NCI-H774 (cell line): ENCODE measurements at regions not wholly inside any gene's neighbourhood (a gene's known extent, or its start where the extent isn't known, plus 50 kb on each side); places are given as distances from the start of the nearest gene placed in this dataset.
"Not testable (repeated sequence)": the region's sequence is repeated elsewhere in the genome, so short reads cannot be mapped to it uniquely, and the experiment has no call there.

Source experiments
- DNase-seq: peaks from one replicate; lab custom pipeline; 2025; lab: John Stamatoyannopoulos, UW

GRCh38 chr13:62194371-62194770 lies 778.7 kb upstream of the PCDH20 start:
- no peak for DNase-seq

DNA sequence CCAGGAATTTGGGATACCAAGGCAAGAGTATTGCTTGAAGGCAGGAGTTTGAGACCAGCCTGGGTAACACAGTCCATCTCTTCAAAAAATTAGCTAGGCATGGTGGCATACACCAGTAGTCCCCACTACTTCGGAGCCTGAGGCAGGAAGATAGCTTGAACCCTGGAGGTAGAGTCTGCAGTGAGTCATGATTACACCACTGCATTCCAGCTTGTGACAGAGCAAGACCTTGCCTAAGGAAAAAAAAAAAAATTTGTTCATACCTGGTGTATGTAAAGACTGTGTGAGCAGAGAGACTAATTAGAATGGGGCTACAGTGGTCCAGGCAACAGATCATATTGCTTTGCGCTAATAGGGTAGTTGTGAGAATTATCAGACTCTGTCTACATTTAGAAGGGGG lies 778.3 kb upstream of the PCDH20 start:
- no peak for DNase-seq

DNA sequence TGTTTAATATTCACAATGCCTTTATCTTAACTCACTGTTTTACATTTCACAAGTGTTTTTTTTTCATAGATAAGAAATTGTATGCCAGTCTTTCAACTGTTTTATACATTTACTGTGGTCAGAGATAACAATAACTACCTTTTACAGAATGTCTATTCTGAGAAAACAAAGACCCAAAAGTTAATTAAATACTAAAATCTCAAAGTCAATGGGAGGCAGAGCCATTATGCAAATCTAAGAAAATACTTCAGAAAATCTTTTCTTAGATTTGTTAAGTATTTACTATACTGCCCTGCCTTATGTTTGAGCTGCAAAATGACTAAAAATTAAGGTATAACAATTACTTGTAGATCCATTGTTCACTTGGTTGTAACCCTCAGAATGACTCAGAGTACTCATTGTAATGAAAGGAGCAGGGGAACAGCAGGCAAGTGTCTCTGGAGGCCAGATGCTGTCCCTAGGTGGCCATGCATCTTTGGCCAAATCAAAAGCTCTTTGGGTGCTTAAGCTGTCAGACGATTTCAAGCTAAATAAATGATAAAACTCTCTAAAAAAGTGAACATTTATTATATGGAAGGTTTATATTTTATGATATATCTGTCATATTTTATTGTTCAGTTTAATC lies 770.1 kb upstream of the PCDH20 start:
- DNase-seq = no peak

GRCh38 chr13:62176051-62176450 lies 760.4 kb upstream of the PCDH20 start:
- no peak for DNase-seq

DNA sequence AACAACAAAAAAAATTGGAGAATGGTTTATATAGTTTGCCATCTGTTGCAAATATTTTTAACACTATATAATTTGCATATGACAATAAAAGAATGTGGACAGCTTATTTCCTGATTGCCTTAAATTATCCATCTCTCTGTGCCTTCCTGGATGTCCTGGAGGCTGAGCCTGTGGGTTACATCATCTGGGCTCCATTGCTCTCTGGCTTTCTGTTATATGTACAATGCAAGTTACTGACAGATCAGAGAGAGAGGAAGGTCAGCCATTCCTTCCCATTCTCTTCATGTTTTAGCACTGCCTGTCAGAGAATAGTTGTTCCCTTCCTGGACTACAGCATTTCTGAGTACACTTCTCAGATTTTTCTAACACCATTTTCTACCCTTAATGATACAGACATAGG lies 758.3 kb upstream of the PCDH20 start:
- DNase-seq = no peak

DNA sequence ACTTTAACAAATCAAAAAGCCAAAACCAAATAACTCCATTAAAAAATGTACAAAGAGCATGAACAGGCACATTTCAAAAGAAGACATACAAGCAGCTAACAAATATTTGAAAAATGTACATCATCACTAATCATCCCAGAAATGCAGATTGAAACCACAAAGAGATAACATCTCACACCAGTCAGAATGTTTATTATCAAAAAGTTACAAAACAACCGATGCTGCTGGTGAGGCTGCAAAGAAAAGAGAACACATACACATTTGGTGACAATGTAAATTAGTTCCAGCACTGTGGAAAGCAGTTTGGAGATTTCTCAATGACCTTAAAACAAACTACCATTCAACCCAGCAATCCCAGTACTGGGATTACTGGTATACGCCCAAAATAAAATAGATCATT lies 756.0 kb upstream of the PCDH20 start:
- no peak for DNase-seq

- no peak for DNase-seq
These were observed 753.2 kb upstream of the PCDH20 start for GRCh38 chr13:62168891-62169290.

- DNase-seq = no peak
These were observed 752.1 kb upstream of the PCDH20 start for GRCh38 chr13:62167650-62168172.

DNA sequence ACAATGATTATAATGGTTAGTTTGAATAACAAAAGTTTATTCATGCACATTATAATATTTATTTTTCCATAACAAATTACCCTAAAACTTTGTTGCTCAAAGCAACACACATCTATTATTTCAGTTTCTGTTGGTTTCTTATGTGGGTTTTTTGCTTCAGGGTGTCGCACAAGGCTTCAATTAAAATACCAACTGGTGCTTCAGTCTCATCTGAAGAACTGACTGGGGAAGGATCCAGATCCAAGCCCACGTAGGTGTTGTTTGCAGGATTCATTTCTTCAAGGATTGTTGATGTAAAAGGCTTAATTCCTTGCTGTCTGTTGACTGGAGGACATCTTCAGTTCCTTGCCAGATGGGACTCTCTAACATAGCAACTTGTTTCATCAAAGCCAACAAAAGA lies 747.2 kb upstream of the PCDH20 start:
- DNase-seq = no peak

GRCh38 chr13:62158520-62158919 lies 742.9 kb upstream of the PCDH20 start:
- DNase-seq = no peak

- not testable (repeated sequence) for DNase-seq
These were observed 736.1 kb upstream of the PCDH20 start for GRCh38 chr13:62151724-62152123.

GRCh38 chr13:62142048-62142447 lies 726.4 kb upstream of the PCDH20 start:
- no peak for DNase-seq

DNA sequence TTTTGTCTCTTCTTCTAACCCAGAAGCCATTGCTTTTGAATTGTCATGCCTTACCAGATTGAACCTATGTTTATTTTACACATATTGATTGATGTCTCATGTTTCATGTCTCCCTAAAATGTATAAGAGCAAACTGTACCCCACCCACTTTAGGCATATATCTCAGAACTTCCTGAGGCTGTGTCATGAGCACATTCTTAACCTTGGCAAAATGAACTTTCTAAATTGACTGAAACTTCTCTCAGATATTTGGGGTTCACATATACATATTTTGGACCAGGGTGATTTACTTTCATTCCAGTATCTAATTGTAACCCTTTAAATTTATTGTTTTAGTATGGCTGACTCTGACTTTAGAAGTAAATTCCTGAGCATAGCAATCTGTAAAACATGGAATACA lies 723.9 kb upstream of the PCDH20 start:
- no peak for DNase-seq

DNA sequence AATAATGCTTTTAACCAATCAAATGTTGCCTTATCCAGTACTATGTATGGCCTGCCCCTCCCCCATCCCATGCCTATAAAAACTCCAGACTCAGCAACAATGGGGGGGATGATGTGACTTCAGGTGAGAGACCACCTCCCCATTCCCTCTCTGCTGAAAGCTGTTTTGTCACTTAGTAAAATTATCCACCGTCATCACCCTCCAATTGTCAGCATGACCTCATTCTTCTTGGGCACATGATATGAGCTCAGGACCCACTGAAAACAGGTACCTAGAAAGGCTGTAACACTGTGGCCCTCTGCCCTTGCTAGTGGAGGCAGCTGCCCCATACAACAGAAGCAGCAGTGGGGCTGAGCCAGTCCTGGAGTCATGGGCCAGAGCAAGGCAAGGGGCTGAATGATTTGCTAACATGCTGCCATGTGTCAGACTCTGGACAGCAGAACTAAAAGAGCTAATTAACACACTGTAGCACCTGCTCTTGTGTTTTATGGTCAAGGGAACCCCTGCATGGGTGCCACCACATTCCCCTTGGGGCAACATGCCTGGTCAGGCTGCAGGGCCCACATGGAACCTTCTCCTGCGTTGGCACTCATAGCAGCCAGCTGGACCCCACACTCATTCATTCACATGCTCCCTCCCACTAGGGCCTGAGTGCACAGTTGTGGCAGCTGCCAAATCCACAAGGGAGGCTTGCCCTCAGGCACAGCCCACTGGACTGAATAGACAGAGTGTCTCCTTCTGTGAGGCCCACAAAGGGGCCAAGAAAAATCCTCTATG lies 722.2 kb upstream of the PCDH20 start:
- no peak for DNase-seq

- DNase-seq = no peak
These were observed 716.0 kb upstream of the PCDH20 start for GRCh38 chr13:62131604-62132003.

DNA sequence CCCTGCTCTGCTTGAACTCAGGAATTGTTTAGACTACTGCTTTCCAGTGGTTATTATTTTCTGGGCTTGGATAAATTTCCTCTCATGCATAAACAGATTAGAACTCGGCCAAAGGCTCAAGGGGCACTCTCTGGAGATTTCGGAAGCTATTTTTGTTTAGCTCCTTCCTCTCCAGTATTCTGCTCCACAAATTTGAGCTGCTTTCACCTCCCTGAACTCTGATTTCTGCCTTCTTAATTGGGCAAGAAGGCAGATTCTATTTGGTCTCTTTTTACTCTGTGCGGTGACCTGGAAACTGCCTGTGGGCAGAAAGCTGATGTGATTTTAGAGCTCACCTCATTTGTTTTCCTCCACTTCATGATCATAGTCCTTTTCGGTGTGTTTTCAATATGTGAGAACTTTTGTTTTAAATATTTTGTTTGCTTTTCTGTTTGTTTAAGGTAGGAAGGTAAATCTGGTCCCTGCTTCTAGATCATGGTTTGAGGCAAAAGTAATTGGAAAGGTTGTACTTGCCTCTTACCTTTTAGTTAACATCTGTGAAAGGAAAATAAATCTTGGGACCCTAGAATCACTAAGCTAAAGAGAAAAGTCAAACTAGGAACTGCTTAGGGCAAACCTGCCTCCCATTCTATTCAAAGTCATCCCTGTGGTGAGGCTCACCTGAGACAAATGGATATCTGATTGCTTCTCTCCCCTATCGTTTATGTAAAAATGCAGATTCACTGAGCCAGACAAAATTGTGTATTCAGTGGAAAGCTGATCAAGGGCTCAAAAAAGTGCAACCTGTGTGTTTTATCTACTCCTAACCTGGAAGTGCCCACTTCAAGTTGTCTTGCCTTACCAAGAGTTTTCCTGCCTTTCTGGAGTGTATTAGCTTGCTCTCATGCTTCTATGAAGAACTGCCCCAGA lies 714.7 kb upstream of the PCDH20 start:
- DNase-seq = no peak

DNA sequence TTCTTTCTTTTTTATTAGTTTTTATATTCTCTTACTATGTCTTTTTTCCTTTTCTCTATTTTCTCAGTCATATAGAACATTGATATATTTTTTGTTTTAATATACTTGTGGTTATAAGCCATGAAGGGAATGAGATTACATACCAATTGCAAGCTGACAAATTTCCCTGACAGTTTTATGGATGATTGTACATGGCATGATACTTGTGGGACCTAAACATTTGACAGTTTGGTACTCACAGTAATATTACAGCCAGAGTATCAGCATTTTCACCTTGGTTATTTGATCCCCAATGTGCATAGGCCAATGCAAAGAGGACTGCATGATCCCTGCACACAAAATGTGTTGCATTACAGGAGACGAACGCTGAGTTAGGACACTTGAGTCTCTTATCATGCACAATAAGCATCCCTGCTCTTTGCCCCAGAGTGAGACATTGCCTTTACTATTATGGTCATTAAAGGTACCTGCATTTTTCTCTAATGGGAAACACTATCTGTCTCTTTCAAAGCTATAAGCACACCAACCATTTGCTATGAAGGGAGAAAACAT lies 713.4 kb upstream of the PCDH20 start:
- DNase-seq = no peak

GRCh38 chr13:62126400-62126799 lies 710.8 kb upstream of the PCDH20 start:
- DNase-seq = no peak

GRCh38 chr13:62125451-62125850 lies 709.8 kb upstream of the PCDH20 start:
- DNase-seq = no peak

- DNase-seq = no peak
These were observed 707.8 kb upstream of the PCDH20 start for GRCh38 chr13:62123409-62123808.

DNA sequence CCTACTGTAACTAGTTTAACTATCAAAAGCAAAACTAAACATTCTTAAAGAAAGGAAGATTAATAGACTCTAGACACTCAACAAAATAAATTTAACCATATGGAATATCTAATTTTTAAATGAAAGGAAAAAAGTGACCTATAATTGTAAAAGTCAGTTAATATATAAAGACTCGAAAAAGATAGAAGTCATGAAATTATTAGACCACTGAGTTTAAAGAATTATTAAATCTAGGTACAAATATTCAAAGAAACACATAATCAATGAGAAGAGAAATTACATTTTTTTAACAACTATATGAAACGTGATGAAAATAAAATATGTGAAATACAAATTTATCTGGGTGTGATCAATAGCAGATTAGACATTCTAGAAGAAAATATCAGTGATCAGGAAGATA lies 706.8 kb upstream of the PCDH20 start:
- DNase-seq = no peak
